ENCODE measurements at regions not wholly inside any gene's neighbourhood (a gene's known extent, or its start where the extent isn't known, plus 50 kb on each side); places are given as distances from the start of the nearest gene placed in this dataset.

DNA sequence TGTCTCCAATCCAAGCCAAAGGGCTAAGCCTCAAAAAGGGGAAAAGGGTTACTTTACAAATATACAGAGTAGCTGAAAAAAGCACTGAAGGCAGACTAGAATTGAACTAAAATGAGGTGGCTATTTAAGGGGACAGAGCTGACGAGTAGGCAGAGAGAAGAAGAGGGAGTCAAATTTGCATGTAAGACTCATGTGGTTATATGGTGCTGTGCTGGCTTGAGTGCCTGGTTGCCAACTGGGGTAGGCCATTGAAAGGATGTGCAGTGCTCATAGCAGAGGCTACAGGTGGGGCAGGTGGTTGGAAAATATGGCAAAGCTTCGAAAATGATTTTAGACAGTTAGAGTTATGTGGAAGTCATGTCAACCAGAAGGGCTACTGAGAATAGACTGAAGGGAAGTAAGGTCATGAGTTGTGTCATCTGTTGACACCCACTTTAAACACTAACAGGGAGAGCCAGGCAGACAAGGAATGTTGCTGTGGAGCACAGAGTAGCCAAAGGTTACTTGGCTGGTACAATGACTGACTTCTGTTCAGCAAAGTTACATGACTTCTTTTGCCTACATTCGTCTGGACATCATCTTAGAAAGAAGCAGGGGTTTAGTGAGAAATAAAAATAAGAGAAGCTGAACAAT is 1210.4 kb downstream of the ADGRL3 start:
- H3K27me3 Mint-ChIP-seq: no peaks in the 10 kb centered on the region
- no peaks in the 10 kb centered on the region for H3K4me1 Mint-ChIP-seq
- ATAC-seq (ENCODE audit: low read depth in 2 of 2) (no peak), DNase-seq (no peak)
- peak overlapping the region in 1 of 6 donors; percentile 3 for H3K27ac Mint-ChIP-seq
- no peaks in the 10 kb centered on the region for H3K36me3 Mint-ChIP-seq
- peaks cover 0 to 7% (median 4%) of the 10 kb centered on the region in 7 donors for H3K9me3 Mint-ChIP-seq
- no peak overlapping the region for H3K4me3 Mint-ChIP-seq

DNA sequence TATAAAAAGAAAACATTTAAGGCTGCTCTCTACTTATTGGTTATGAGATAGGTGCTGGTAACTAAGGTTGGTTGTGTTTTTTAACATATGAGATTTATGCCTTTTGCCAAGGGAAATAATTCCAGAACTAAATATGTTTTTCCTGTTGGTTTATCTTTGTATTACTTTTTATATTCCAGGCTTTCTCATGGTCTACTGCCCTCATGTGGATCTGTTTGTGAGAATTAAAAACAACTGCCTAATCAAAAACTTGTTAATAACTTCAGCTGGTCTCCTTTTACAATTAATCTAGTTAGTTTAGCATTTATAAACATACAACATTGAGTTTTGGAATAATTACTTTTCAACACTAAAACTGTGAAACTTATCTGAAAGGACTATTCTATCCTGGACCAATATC is 1208.3 kb downstream of the ADGRL3 start:
- H3K4me1 Mint-ChIP-seq: no peaks in the 10 kb centered on the region
- peaks cover 0 to 8% (median 6%) of the 10 kb centered on the region in 7 donors for H3K9me3 Mint-ChIP-seq
- no peaks in the 10 kb centered on the region for H3K36me3 Mint-ChIP-seq
- DNase-seq (no peak), ATAC-seq (ENCODE audit: low read depth in 2 of 2) (no peak)
- no peak overlapping the region for H3K27ac Mint-ChIP-seq
- H3K4me3 Mint-ChIP-seq: no peak overlapping the region
- no peaks in the 10 kb centered on the region for H3K27me3 Mint-ChIP-seq

DNA sequence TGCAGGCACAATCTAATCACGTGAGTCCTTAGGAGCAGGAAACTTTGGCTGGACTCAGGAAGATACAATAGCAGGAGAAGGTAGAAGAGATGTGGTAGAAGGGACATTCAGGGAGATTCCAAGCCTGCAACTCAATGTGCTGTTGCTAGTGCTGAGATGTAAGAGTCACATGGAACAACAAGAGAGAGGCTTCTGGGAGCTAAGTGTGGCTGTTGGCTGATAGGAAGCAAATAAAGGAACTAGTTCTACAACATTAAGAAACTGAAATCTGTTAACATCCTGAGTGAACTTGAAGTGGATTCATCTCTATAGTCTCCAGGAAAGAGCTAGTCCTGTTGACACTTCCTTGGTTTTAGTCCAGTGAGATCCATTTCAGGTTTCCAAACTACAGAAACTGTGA is 1207.4 kb downstream of the ADGRL3 start:
- no peak overlapping the region for H3K27ac Mint-ChIP-seq
- no peak for DNase-seq
- ATAC-seq (ENCODE audit: low read depth in 2 of 2): no peak
- no peaks in the 10 kb centered on the region for H3K27me3 Mint-ChIP-seq
- no peak overlapping the region for H3K4me3 Mint-ChIP-seq
- H3K36me3 Mint-ChIP-seq: no peaks in the 10 kb centered on the region
- H3K4me1 Mint-ChIP-seq: no peaks in the 10 kb centered on the region
- H3K9me3 Mint-ChIP-seq: peaks cover 0 to 8% (median 6%) of the 10 kb centered on the region in 7 donors

- H3K27me3 Mint-ChIP-seq: no peaks in the 10 kb centered on the region
- no peaks in the 10 kb centered on the region for H3K36me3 Mint-ChIP-seq
- H3K27ac Mint-ChIP-seq: no peak overlapping the region
- peaks cover 0 to 8% (median 2%) of the 10 kb centered on the region in 7 donors for H3K9me3 Mint-ChIP-seq
- DNase-seq: no peak
- ATAC-seq (ENCODE audit: low read depth in 2 of 2): no peak
- H3K4me1 Mint-ChIP-seq: peaks cover 0 to 3% (median 3%) of the 10 kb centered on the region in 3 donors
- H3K4me3 Mint-ChIP-seq: no peak overlapping the region
Measured at GRCh38 chr4:62402088-62402806, 1202.1 kb downstream of the ADGRL3 start.

DNA sequence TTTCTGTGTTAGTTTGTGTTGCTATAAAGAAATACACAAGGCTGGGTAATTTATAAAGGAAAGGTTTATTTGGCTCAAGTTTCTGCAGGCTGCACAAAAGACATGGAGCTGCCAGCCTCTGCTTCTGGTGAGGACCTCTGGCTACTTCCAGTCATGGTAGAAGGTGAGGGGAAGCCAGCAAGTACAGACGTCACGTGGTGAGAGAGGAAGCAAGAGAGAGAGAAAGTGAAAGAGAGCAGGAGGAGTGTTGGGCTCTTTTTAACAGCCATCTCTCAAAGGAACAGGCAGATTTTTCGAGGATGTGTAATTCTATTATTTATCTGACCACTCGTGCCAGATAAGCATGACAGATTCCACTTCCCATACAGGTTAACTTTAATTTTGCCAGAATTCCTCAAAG is 1199.1 kb downstream of the ADGRL3 start:
- Mint-ChIP-seq H3K4me1 (peaks cover 0 to 3% (median 3%) of the 10 kb centered on the region in 3 donors), H3K4me3 (peak overlapping the region in 3 of 8 donors; percentile 8 to 45 (median 24)), H3K36me3 (no peaks in the 10 kb centered on the region), H3K9me3 (peaks cover 0 to 5% (median 0%) of the 10 kb centered on the region in 7 donors), H3K27me3 (no peaks in the 10 kb centered on the region), H3K27ac (peak overlapping the region in 1 of 6 donors; percentile 62)
- ATAC-seq (ENCODE audit: low read depth in 2 of 2) (peak in 1 of 2 donors; percentile 37), DNase-seq (no peak)

GRCh38 chr4:62398318-62398717 is 1198.2 kb downstream of the ADGRL3 start:
- Mint-ChIP-seq H3K27me3 (no peaks in the 10 kb centered on the region), H3K4me1 (peaks cover 0 to 3% (median 3%) of the 10 kb centered on the region in 3 donors), H3K9me3 (peaks cover 0 to 5% (median 0%) of the 10 kb centered on the region in 7 donors), H3K27ac (peak overlapping the region in 1 of 6 donors; percentile 58), H3K36me3 (no peaks in the 10 kb centered on the region), H3K4me3 (no peak overlapping the region)
- DNase-seq (no peak), ATAC-seq (ENCODE audit: low read depth in 2 of 2) (no peak)

GRCh38 chr4:62394766-62395165 is 1194.6 kb downstream of the ADGRL3 start:
- Mint-ChIP-seq H3K27me3 (no peaks in the 10 kb centered on the region), H3K27ac (no peak overlapping the region), H3K9me3 (peaks cover 0 to 5% (median 0%) of the 10 kb centered on the region in 7 donors), H3K4me3 (no peak overlapping the region), H3K36me3 (no peaks in the 10 kb centered on the region), H3K4me1 (peaks cover 0 to 3% (median 3%) of the 10 kb centered on the region in 3 donors)
- DNase-seq: no peak
- no peak for ATAC-seq (ENCODE audit: low read depth in 2 of 2)

- DNase-seq (no peak), ATAC-seq (ENCODE audit: low read depth in 2 of 2) (no peak)
- Mint-ChIP-seq H3K4me1 (no peaks in the 10 kb centered on the region), H3K36me3 (no peaks in the 10 kb centered on the region), H3K27me3 (no peaks in the 10 kb centered on the region), H3K27ac (no peak overlapping the region), H3K4me3 (no peak overlapping the region), H3K9me3 (peaks cover 0 to 9% (median 2%) of the 10 kb centered on the region in 7 donors)
Measured at GRCh38 chr4:62387808-62388207, 1187.7 kb downstream of the ADGRL3 start.

GRCh38 chr4:62377700-62378099 is 1177.6 kb downstream of the ADGRL3 start:
- peaks cover 0 to 11% (median 4%) of the 10 kb centered on the region in 7 donors for H3K9me3 Mint-ChIP-seq
- H3K4me1 Mint-ChIP-seq: no peaks in the 10 kb centered on the region
- H3K27ac Mint-ChIP-seq: no peak overlapping the region
- DNase-seq (no peak), ATAC-seq (ENCODE audit: low read depth in 2 of 2) (no peak)
- no peaks in the 10 kb centered on the region for H3K27me3 Mint-ChIP-seq
- no peak overlapping the region for H3K4me3 Mint-ChIP-seq
- H3K36me3 Mint-ChIP-seq: no peaks in the 10 kb centered on the region

GRCh38 chr4:62377245-62377644 is 1177.1 kb downstream of the ADGRL3 start:
- DNase-seq (no peak), ATAC-seq (ENCODE audit: low read depth in 2 of 2) (no peak)
- no peak overlapping the region for H3K27ac Mint-ChIP-seq
- H3K27me3 Mint-ChIP-seq: no peaks in the 10 kb centered on the region
- no peaks in the 10 kb centered on the region for H3K36me3 Mint-ChIP-seq
- H3K4me3 Mint-ChIP-seq: no peak overlapping the region
- H3K9me3 Mint-ChIP-seq: peaks cover 0 to 11% (median 5%) of the 10 kb centered on the region in 7 donors
- H3K4me1 Mint-ChIP-seq: no peaks in the 10 kb centered on the region

DNA sequence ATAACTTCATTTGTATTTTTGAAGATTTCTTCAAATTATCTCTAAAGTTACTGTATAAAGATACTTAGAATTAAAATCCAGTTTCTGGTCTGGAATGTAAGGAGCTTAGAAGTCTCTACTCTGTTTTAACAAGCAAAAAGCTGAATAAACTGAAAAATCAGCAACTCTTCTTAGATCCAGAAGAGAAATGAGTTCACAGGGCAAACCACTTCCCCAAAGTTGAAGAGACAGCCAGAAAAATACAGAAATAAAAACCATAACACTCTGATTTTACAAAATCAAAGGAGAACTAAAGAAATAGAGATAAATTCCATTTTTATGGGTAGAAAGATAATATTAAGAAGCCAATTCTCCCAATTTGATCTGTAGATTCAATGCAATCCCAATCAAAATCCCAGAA is 1166.8 kb downstream of the ADGRL3 start:
- H3K9me3 Mint-ChIP-seq: peaks cover 0 to 8% (median 4%) of the 10 kb centered on the region in 7 donors

GRCh38 chr4:62360156-62360545 is 1160.0 kb downstream of the ADGRL3 start:
- Mint-ChIP-seq H3K27me3 (no peaks in the 10 kb centered on the region), H3K4me1 (no peaks in the 10 kb centered on the region), H3K9me3 (peaks cover 0 to 11% (median 3%) of the 10 kb centered on the region in 7 donors), H3K27ac (no peak overlapping the region), H3K36me3 (no peaks in the 10 kb centered on the region), H3K4me3 (no peak overlapping the region)
- no peak for DNase-seq
- no peak for ATAC-seq (ENCODE audit: low read depth in 2 of 2)

More for the DNA sequence above, 1166.8 kb downstream of the ADGRL3 start:
- ATAC-seq (ENCODE audit: low read depth in 2 of 2): no peak
- DNase-seq: no peak
- Mint-ChIP-seq H3K27ac (no peak overlapping the region), H3K4me3 (no peak overlapping the region), H3K27me3 (no peaks in the 10 kb centered on the region), H3K36me3 (no peaks in the 10 kb centered on the region), H3K4me1 (no peaks in the 10 kb centered on the region)

GRCh38 chr4:62359441-62360155 is 1159.5 kb downstream of the ADGRL3 start:
- Mint-ChIP-seq H3K4me1 (no peaks in the 10 kb centered on the region), H3K9me3 (peaks cover 0 to 11% (median 3%) of the 10 kb centered on the region in 7 donors), H3K27ac (no peak overlapping the region), H3K36me3 (no peaks in the 10 kb centered on the region), H3K27me3 (no peaks in the 10 kb centered on the region), H3K4me3 (no peak overlapping the region)
- DNase-seq (no peak), ATAC-seq (ENCODE audit: low read depth in 2 of 2) (no peak)

DNA sequence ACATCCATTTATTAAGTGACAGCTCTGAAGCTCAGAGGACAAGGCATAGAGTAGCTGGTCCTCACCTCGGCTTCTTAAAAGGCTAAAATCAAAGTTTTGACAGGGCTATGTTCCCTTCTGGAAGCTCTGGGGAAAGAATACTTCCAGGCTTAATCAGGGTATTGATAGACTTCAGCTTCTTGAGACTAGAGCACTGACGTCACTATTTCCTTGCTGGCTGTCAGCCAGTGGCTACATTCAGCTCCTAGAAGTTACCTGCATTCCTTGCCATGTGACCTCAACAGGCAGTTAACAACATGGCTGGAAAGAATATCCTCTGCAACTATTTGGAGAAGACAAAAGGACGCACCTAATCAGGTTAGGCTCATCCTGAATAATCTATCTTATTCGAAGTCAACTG is 1144.8 kb downstream of the ADGRL3 start:
- no peaks in the 10 kb centered on the region for H3K27me3 Mint-ChIP-seq
- no peak for ATAC-seq (ENCODE audit: low read depth in 2 of 2)
- peaks cover 0 to 16% (median 7%) of the 10 kb centered on the region in 7 donors for H3K9me3 Mint-ChIP-seq
- H3K4me1 Mint-ChIP-seq: no peaks in the 10 kb centered on the region
- H3K4me3 Mint-ChIP-seq: no peak overlapping the region
- H3K36me3 Mint-ChIP-seq: no peaks in the 10 kb centered on the region
- DNase-seq: no peak
- H3K27ac Mint-ChIP-seq: no peak overlapping the region
